ENCODE measurements at regions not wholly inside any gene's neighbourhood (a gene's known extent, or its start where the extent isn't known, plus 50 kb on each side); places are given as distances from the start of the nearest gene placed in this dataset.

DNA sequence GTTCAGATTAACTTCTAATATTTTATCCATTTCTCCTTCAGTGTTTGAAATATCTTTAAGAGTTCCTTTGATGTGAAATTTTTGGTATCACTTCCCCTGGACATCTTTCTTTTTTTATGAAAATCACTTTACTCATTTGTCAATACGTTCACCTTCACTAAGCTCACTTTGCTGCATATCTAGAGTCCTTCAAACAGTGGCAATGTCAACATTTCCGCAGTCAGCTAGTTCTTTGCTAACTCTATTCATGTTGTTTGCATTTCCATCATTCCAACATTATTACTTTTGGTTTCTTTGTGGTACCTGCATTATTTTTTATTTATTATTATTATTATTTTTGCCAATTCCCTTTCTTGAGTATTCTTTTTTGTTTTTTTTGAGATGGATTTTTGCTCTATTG lies 203.0 kb downstream of the GPAT3 start:
- TF ChIP-seq POLR2AphosphoS5 (IDR thresholded peaks at IDR 0.05; ENCODE audit: low read depth, low read length): no peak
- no peak for TF ChIP-seq TAF1 (IDR thresholded peaks at IDR 0.05; ENCODE audit: borderline replicate concordance, insufficient read depth, low read length)
- no peak for TF ChIP-seq REST (IDR thresholded peaks at IDR 0.05; ENCODE audit: insufficient read depth in 1 of 2, low read depth in 2 of 2, low read length in 2 of 2)
- TF ChIP-seq SIN3A (IDR thresholded peaks at IDR 0.05; ENCODE audit: borderline replicate concordance, insufficient read depth, low read length): no peak

Measured in PFSK-1 (cell line).